Retina (tissue), 1 donor: ENCODE measurements at regions not wholly inside any gene's neighbourhood (a gene's known extent, or its start where the extent isn't known, plus 50 kb on each side); places are given as distances from the start of the nearest gene placed in this dataset.
"Not testable (repeated sequence)": the region's sequence is repeated elsewhere in the genome, so short reads cannot be mapped to it uniquely, and the experiment has no call there.

Experiments
- DNase-seq: peaks from one replicate; pipeline ENCODE4 v3.0.0-alpha.2; 2016

DNA sequence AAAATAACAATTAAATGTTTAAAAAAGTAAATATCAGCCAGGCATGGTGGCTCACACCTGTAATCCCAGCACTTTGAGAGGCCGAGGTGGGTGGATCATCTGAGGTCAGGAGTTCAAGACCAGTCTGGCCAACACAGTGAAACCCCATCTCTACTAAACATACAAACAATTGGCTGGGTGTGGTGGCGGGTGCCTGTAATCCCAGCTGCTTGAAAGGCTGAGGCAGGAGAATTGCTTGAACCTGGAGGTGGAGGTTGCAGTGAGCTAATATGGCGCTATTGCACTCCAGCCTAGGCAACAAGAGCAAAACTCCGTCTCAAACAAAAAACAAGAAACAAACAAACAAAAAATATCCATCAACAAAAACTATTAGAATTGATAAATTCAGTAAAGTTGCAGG lies 77.5 kb downstream of the SNX5 start:
- DNase-seq: not testable (repeated sequence)

DNA sequence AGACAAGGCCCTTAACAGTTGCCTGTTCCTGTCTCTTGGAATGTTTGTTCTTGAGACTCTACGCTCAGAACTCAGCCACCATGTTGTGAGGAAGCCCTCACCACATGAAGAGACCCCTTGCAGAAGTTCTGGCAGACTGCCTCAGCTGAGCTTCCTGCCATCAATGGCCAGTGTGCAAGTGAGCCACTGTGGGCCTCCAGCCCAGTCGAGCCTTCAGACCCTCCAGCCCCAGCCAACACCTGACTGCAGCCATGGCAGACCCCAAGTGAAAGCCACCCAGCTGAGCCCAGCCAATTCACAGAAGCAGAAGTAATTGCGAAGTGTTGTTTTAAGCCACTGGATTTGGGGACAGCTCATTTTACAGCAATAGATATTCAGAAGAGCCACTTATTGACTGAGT lies 78.3 kb downstream of the SNX5 start:
- no peak for DNase-seq

DNA sequence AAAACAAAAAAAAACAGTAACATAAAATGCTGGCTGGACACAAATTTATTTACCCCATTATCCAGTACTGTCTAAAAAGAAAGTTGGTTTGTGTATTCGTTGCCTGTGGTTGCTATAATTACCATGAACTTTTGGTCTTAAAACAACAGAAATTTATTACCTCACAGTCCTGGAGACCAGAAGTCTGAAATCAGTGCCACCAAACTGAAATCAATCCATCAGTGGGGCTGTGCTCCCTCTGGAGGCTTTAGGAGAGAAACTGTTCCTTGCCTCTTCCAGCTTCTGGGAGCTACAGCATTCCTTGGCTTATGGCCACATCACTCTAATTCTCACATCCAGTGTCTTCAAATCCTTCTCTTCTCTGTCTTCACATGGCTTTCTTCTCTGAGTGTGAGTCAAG lies 79.4 kb downstream of the SNX5 start:
- no peak for DNase-seq

DNA sequence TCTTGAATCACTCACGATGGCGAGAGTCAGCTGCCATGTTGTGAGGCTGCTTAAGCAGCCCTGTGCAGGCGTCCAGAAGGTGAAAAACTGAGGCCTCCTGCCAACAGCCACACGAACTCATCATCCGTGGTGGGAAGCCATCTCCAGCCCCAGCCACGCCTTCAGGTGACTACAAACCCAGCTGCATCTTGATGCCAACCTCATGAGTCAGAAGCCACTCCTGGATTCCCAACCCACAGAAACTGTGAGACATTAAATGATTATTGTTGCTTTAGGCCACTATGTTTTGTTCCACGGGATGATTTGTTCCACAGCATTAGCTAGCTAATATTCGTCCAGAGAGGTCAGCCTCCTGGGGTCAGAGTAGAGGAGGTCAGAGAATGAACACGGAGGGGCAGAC lies 80.5 kb downstream of the SNX5 start:
- no peak for DNase-seq

DNA sequence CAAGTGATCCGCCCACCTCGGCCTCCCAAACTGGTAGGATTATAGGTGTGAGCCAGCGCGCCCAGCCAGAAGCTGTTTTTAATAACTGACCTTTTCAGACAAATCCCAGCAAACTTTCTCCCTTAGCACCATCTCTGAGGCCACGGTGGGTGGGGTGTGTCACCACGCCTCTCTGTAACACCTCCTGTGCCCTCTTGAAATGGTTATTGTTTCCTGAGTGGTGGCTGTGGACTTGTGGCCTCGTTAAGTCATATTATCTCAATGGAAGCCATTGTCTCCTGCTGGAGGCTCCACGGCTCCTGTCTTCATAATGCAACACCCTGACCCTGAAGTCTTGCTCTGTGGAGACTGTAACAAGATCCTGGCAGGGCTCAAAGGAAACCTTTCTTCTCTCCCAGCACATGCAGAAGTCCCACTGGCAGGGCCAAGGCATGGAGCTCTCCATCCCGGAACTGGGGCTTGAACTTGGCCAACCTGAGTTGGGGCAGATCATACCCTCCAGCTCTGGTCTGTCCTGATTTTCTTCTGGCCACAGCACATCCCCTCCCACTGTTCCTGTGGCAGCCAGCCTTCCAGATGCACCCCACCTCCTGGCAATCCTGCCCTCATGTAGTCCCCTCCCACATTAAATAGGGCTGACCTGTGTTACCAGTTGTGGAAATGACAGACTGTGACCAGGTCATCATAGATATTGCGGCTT lies 81.1 kb downstream of the SNX5 start:
- DNase-seq: no peak

DNA sequence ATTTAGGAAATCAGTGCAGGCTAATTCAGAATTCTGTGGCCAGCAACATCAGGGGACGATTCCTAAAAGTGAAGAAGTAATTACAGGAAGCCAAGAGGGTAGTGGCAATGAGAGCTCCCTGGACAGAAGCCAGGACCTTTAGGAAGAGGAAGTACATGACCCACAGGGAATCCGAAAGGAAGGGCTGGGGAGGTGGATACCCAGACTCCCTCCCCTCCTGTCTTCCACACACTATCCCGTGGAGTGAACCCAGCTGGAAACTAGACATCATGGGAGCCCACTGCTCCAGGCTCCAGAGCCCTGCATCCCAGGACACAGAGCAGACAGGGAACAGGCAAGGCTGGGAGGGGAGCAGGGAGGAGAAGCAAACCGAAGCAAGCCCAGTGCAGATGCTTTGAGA lies 83.0 kb downstream of the SNX5 start:
- no peak for DNase-seq

DNA sequence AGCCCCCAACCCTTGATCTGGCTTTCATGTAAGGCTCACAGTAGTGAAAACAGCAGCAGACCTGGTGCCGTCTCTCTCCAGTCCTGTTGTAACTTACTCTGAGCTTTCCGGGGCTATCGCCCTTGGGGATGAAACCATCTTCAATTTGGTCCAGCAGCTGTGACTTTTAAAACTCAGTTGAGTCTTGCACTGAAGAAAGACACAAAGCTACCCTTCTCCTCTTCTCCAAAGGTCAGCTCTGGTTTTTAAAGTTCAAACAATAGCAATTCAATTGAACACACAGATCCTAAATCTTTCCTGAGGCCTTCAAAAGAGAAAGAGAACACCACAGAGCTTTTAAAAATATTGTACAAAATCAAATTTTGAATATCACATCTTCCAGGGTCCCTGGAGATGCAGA lies 83.5 kb downstream of the SNX5 start:
- DNase-seq: no peak

DNA sequence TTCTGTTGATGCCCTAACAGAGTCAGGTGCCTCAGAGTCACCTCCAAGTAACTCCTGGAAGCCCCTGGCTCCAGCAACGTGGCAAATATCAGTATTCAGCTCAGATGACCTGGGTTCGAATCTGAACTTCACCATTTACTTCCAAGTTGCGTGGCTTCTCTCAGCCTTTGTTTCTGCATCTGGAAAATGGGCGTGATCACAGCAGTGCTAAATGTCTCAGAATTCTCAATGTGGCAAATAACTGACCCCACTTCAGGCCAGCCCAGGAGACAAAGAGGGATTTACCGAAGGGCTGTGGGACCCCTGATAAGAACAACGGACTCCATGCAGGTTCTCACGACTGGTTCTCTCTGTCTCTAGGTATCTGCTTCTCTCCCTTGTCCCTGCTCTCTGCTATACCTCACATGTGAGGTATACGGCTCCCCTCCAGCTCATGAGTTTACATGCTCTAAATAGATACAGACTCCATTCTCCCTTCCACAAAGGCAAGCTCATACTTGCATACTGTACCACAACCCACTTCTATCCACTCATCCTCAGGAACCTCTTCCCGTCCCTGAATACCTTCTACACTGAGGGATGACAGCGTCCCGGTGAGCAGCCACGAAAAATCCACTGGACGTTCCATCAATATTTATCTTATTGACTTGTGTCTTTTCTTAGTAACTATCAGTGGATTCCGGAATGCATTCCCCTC lies 84.1 kb downstream of the SNX5 start:
- DNase-seq: no peak

DNA sequence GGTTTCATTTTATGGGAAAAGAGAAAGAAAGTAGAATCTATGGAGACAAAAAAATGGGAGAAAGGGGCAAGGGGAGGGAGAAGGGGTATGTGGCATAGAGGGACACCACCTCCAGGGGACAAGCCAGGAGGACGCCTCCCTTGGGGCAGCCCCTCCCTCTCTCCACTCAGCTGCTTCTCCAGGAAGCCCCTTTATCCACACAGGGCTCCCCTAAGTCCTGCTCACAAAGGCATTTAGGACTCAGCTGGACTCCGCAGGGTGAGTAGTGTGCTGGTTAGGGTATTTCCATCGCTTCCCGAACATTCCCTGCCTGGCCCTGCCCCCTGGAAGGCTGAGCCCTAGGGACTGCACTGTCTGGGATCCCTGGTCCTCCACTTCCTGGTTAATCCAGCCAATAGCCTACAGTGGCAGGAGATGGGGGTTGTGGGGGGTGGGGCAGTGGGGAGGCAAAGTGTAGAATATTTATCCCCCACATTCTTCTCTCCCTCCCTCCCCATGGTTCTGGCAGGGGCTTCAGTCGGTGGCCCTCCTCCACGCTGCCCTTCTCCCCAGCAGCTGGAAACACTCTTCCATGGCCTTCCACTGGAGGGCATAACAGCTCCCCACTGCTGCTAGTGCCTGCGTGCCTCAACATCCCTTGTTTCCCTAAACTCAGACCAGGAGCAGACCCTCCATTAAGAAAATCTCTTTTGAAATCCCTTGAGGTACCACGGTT lies 84.8 kb downstream of the SNX5 start:
- no peak for DNase-seq

DNA sequence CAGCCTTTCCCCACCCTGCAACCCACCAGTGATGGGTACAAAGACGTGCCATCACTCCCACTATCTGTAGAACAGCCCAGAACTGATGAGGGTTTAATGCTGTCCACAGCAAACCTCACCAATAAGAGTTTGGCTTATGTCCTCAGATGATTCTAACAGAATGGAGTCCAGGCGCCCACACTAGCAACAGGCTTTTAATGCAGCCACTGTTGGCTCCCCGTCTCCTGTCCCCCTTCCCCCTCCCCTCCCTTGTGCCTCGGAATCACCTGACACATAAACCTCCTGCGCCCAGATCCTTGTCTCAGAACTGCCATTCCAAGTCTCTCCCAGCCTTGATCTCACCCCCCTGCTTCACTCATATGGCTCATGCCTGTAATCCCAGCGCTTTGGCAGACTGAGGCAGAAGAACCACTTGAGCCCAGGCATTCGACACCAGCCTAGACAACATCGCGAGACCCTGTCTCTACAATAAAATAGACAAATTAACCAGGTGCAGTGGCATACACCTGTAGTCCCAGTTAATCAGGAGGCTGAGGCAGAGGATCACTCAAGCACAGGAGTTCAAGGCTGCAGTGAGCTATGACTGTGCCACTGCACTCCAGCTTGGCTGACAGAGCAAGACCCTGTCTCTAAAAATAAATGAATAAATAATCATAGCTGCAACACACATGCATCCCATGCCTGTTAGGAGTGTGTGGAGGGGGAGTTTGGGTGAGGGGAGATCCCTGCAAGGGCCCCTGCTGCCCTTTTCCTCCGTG lies 85.6 kb downstream of the SNX5 start:
- DNase-seq: no peak

DNA sequence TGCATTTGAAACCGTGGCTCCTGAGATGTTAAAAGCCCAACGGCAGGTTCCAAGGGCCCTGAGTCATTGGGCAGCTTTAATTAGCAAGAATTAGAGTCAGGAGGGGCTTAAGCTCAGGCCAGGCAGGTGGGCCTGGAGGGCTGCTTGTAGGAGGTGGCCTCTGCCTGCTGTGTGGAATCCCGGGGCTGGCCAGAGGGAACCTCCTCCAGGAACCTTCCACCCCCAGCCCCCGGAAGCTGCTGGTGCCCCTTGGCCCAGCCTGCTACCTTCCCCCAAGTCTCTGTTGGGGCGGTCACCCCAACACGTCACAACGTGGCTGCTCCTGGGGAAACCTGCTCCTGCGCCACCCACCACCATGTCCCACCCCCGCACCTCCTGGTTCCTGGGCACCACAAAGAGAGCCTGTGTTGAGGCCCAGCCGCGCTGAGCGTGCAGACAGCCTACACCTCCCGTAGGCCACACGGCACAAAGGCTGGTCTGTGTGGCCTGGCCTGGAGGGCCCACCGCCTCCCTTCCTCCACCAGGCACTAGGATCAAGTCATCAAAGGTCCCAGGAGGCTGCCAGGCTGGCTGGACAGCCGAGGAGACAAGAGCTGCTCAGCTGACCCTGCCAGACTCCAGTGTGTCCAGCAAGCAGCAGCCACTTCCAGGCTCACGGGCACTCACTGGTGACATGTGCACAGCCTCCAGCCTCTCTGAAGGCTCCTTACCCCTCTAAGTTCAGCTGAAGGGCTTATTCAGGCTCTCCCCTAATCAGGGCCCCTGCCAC lies 86.3 kb downstream of the SNX5 start:
- DNase-seq: no peak

DNA sequence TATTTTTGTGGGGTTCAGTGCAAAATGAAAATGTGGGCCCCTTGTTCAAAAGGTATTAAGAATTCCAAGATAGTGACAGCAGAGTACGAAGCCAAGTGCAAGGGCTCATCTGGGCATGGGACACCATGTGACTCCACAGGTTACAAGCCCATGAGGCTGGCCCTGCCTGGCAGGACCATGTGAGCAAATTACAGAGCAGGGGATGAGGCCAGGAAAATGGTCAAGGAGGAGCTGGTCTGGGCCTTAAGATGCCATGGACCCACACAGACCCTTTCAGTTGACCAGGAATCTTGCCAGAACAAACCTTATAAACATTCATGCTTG lies 86.9 kb downstream of the SNX5 start:
- DNase-seq: no peak

DNA sequence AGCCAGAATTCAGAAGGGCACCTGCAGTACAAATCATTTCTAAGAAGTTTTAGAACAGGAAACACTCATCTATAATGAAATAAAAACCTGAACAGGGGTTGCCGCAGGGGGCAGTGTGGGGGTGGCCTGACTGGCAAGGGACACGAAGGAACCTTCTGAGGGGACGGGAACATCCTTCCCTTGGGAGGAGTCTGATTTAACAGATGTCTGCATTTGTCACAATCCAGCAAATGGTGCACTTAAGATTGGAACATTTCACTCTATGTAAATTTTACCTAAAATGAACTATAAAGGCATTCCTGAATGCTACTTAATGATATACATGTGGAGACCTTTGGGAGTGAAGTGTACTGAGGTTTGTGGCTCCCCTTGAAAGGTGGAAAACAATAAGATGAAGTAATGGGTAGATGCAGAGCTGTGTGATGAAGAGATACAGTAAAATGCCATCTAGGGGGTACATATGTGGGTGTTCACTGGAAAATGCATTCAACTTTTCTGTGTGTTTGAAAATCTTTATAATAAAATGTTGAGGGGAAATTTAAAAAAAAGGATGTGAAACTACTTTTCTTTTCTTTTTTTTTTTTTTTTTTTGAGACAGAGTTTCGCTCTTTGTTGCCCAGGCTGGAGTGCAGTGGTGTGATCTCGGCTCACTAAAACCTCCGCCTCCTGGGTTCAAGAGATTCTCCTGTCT lies 89.5 kb downstream of the SNX5 start:
- DNase-seq: no peak

DNA sequence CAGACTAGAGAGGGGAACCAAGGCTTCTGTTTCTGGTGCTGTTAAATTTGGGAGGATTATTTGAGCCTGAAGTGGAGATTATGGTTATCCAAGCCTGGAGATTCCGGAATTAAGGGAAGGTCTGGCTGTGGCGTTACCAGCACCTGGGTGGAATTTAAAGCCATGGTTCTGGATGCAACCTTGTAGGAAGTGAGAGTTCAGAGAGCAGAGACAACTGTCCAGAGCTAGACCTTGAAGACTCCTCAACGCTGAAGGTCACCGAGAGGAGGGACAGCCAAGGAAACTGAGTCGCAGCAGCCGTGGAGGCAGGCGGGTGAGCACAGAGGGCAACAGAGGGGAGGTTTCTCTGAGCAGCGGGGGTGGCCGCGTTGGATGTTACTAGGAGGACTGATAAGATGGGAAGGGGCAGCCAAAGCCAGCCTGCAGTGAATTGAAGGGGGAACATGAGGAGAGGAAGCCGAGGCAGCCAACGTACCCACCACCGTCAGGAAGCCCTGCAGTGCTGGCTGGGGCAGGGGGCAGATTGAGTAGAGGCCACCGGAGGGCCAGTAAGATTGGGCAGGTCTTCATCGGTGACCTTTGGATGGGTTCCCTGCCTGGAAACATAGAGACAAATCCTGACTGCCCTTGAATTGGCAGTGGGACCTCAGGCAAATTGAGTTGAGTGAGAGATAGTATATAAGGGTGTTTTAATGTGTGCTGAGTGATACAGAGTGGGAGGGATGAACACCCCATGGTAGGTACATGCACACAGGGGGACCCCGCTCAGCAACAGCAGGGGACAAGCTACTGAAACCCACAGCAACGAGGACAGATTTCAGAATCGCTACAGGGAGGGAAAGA lies 90.3 kb downstream of the SNX5 start:
- no peak for DNase-seq

DNA sequence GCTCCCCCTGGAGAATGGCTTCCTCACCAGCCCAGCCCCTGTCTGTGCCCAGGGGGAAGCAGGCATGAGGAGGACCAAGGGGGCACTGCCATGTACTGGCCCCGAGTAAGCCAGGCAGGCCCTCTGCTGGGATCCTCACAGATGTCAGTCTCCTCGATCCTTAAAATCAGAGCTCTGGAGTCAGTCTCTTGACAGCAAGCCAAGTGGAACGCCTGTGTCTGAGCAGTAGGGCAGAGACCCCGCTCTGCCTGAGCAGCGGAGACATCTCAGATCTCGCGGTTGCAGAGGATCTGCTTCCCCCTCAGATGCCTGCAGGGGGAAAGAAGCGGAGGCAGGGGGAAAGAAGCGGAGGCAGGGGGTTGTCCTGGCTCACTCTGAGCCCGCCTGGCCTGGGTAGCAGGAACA lies 92.6 kb downstream of the SNX5 start:
- DNase-seq: peak; percentile 57

DNA sequence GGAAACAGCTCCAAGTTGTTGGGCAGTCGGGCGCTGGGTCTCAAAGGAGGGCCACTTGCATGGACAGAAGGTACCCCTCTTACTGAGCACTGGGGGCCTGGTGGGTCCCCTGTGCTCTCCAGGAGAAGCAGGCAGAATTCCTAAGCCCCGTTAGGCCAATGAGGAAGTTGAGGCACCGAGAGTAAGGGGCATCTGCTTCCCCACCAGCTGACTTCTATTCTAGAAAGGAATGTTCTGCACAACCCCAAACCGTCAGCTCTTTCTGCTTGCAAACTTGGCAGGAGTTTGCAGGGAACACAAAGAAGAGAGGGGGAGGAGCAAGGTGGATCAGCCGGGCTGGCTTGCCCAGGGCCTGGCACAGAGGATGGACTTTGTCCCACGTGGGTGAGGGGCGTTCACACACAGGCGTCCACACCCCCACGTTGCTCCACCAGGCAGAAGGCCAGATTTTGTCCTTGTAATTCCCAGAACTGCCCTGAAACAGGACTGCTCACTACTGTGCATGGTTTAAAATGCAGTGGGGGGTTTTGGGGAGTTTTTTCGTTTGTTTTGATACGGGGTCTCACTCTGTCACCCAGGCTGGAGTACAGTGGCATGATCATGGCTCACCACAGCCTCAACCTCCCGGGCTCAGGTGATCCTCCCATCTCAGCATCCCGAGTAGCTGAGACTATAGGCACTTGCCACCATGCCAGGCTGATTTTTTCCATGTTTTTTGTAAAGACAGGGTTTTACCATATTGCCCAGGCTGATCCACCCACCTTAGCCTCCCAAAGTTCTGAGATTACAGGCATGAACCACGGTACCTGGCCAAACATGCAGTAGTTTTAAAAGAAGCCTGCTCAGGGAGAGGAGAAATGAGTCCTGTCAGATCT lies 93.3 kb downstream of the SNX5 start:
- DNase-seq: no peak

DNA sequence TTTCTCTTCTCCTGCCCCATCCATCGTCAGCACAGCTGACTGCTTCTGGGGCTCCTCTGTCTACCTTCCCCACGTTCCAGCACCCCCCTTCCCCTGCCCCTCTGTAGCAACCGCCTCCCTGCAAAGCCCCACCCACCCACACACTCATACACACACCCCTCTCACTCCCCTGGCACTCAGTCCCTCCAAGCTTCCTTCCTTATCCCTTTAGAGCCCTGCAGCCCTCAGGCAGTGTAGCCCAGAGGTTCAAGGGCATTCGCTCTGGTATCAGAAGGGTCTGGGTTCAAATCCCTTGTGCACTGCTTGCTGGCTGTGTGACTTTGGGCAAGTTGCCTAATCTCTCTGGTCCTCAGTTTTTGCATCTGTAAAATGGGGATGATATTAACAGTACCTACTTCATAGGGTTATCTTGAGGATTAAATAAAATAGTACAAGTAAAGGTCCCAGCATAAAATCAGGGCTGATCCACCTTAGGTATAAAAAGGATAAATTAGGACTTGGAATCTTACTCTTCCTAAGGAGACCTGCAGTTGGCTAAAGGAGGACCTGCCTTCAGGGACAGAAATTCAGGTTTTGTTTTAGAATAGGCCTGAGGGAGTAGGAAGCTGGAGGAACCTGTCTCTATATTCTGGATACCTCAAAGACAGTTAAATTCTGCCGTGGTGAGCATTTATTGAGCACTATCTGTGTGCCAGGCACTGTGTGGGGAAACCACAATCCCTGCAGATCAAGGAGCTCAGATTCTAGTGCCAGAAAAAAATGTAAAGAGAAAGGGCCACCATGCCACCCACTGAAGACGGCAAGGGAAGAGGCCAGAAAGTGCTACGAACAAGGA lies 94.1 kb downstream of the SNX5 start:
- DNase-seq: no peak

DNA sequence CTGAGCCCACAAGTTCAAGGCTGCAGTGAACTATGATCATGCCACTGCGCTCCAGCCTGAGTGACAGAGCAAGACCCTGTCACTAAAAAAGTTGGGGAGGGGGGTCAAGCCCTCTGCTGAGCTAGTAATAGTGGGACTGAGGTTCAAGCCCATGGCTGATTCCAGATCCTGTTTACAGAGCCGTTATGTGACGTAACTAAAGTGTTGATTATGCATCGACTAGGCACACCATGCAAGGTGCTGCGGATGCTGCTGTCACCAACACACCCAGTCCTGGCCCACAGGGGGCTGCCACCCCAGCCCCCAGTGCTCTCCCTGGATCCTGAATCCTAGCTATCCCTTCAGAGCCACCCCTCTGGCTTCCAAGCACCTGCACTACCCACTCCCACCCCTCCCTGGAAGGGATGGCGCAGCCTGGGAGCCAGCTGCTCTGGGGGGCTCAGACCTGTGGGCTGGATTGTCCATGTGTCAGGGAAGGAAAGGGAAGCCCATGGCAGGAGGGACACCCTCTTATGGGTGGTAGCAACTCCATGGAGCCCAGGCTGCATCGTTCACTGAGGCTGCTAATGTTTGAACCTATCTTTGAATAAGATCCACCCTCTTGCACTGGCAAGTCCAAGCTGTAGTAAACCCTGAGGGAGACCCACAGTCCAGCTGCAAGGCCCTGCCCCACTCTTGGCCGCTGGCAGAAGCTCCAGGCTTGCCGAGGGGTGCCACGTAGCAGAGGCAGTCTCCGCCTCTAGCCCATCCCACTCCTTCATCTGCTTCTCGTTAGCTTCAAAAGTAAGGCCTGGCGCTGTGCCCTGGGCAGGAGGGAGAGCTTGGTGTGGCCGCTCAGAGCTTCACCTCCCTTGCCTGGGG lies 95.0 kb downstream of the SNX5 start:
- DNase-seq: peak; percentile 34
